CD4-positive, alpha-beta T cell treated with Interleukin-15 for 4 hours (primary cell): ENCODE measurements at regions not wholly inside any gene's neighbourhood (a gene's known extent, or its start where the extent isn't known, plus 50 kb on each side); places are given as distances from the start of the nearest gene placed in this dataset.
"Not testable (repeated sequence)": the region's sequence is repeated elsewhere in the genome, so short reads cannot be mapped to it uniquely, and the experiment has no call there.

ENCODE experiments used
- DNase-seq: peaks from one replicate; pipeline ENCODE4 v3.0.0-alpha.2; 2020; ENCODE audit warnings: low spot score

DNA sequence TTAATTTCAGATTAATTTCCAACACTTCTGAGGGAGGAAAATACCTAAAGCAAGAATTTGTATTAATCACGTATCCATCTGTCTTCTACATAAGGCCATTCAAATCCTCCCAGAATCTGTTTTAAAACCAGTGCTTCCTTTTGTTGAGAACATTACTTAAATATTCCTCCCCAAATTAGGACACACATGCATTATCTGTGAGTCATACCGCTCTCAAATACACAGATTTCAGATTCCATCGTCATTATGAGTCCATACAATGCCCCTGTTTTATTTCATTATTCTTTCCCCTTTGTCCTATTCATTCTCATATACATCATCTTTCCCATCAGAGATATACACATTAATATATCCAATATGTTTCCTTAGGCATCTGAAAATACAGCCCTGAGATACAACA lies 57.3 kb upstream of the PRSS12 start:
- no peak for DNase-seq

DNA sequence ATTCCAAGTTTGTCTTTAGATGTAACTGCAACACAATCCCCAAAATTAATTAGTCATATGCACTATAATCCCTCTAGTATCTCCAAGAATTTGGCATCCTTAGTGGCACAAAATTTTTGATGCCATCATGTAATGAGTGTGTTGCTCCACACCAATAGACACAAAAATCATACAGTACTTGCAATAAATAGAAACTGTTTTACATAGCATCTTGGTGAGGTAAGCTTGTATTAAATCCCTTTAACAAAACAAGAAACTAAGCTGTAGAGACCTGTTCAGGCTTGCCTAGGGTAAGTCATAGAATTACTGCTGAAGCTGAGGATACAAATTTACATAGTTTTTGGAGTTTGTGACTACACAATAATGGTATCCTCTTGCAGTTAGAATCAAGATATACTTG lies 64.5 kb upstream of the PRSS12 start:
- DNase-seq, result no peak

DNA sequence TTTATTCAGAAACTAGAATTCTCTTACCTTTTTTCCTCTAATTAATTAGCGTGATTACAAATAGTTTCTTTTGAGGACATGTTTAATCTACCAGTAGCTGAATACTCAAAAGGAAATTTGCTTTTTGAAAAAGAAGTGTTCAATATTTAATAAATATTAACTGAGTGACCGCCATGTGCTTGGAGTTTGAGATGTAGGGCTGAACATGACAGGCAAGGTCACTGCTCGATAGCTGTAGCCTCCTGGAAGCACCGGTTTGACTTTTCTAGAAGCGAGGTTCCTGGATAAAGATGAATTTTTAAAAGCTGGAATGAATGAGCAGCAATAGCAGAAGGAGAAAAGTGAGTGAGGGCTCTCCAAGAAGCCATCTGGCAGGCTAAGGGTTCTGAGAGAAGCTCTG lies 65.0 kb upstream of the PRSS12 start:
- DNase-seq, result not testable (repeated sequence)

DNA sequence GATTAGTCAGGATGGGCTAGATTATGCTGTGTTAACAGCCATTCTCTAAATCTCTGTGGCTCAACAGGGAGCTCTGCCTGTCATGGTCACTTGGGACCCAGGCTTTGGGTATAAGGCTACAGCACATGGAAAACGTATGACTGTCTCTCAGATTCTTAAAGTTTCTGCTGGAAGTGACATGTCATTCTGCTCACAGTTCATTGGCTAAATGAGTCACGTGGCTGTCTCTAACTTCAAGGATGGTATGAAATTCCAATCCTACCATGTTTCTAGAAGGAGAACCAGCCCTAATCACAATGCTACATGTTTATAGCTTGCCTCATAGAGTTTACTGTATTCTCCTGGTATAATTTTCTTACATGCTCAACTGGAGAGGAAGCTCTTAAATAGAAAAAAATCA lies 65.6 kb upstream of the PRSS12 start:
- DNase-seq, result not testable (repeated sequence)

DNA sequence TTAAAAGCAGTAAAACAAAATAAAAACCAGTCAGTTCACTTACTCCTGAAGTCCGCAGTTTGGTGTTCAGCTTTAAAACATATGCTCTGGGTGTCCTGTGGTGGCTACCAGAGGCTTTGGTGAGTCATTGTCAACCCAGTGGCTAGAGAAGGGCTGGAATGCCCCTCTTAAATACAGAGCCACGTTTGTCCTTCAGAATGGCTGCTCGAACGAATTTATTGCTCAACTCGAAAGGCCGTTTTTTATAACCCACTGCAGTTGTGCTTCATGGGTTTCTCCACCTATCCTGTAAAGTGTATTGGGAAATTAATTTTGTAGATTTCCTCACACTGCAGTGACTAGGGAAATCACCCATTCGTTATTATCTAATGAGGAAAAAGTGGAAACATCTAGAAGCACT lies 66.8 kb upstream of the PRSS12 start:
- not testable (repeated sequence) for DNase-seq

DNA sequence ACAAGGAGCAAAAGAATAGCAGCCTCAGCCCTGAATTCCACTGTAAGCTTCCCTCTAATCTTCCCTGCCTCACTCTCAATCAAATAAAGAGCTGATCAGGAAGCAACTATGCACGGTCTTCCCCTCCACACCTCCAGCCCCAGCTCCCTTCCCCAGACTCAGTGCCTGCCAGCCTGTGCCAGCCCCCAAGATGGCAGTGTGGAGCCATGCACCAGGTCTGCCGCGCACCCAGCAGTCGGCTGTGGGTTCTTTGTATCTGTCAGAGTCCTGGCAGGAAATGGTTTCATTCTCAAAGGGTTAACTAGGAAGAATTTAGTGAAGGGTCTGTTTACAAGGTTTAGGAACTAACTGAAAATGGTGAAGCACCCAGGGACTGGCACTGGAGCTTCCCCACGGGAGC lies 71.3 kb upstream of the PRSS12 start:
- peak; percentile 3 for DNase-seq

DNA sequence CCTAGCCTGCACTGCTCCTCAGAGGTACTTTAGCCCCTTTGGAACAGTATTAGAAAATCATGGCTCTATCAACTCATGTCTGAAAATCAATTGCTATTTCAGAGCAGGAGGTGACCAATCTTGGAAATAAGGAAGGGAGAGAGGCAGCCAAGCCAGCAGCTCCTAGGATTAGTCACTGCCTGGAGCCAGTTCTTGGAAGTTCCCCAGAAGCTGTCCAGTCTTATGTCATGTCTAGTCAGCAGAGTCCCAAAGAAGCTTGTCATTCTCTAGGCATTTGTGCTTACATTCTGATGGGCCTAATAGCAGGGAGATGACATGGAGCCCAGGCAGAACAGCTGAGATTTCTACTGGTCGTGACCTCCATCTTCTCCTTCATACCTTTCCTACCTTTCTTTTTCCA lies 76.1 kb upstream of the PRSS12 start:
- DNase-seq, result not testable (repeated sequence)

DNA sequence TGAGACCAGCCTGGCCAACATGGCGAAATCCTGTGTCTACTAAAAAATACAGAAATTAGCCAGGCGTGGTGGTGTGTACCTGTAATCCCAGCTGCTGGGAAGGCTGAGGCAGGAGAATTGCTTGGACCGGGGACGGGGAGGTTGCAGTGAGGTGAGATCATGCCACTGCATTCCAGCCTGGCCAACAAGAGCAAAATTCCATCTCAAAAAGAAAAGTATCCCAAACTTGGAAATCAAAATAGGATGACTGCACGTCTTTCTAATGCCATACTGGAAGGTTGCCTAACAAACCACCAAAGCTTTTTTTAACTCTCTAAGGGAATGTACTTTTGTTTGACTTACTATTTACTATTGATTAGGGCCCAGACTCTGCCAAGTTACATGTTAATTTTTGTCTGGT lies 79.6 kb upstream of the PRSS12 start:
- not testable (repeated sequence) for DNase-seq

DNA sequence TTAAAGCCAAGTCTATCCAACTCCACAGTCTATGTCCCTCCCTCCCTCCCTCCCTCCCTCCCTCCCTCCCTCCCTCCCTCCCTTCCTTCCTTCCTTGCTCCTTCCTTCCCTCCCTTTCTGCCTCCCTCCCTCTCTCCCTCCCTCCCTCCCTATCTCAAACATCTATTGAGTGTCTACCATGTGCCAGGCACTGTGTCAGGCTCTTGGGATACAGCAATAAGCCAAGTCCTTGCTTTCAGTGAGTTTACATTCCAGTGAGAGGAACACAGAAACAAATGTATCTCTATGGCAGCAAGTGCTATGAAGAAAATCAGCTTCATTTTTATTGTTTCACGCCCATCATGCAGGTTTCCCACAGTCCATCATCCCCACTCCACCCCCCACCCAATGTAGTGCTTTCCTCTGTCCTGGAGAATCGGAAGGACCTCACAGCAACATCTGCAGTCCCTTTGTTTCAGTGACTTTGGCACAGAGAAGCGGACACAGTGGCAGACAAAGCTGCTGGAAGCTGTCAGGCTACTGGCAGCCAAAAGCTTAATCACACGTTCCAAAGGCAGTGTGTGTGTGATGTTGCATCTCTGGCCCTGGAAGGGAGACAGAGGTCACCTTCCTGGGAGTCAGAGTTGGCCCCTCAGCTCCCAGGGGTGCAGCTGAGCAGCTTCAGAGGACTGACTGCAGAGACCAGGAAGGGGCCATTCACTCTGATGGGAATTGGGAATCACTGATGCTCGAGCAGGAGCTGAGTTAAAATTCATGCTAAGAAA lies 81.0 kb upstream of the PRSS12 start:
- DNase-seq, result not testable (repeated sequence)

DNA sequence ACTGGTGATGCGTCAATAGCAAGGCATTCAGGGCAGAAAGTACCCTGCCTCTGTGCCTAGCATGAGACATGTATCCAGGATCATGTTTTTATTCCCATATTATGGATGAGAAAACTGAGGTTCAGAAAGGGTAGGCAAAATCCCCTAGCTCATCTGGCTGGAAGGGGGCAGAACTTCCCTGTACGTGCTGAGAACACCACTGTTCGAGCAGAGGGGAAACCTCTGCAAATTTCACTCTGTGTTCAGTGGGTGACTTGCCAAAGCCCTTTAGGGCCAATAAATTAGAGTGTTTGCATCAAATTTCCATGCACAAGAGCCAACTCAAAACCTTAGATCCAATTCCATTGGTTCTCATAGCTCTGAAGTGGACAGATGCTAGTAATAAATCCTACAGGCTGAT lies 82.6 kb upstream of the PRSS12 start:
- DNase-seq, result not testable (repeated sequence)

DNA sequence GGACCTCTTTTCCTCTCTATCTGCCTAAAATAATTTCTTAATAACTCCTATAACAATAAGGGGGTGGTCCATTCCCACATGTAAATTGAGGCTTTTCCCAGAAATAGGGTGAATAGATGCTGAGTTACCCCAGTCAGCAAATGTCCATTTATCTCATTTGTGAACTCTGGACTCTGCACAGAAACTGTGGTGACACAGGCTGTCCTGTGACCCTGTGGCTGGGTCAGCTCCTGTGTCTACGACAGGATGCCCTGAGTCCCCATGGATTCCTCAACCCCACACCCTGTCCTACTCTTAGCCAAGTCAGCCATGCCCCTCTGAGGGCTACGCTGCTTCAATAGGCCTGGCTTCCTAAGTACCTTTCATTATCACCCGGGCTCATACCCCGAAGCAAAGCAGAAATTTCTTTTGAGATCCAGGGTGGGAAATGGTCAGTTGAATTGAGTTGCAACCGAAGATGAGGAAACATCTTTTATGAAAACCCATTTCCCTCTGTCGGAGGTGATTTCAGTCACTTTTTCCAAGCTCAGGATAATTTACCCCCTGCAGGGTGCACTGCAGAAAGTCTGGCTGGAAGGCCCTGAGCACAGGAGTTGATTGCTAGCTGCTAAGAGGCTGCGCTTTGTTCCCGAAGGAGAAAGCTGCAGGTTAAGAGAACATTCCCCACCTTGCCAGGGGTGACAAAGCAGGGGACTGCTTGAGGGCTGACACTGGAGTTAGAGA lies 89.5 kb upstream of the PRSS12 start:
- DNase-seq, result not testable (repeated sequence)

DNA sequence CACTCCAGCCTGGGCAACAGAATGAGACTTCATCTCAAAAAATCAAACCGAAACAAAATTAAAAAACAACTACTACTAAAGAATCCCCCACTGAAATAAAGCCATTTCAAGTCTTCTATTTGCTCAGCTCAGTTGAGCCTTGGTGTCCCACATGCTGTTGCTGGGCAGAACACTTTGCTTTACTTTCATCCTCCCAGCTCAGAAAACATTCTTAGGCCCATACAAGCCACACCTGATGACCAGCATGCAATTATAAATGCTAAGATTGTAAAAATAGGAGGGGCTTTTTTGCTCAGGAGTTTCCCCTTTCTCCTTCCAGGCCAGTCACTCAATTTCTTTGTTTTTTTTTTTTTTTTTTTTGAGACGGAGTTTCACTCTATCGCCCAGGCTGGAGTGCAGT lies 94.6 kb upstream of the PRSS12 start:
- not testable (repeated sequence) for DNase-seq

DNA sequence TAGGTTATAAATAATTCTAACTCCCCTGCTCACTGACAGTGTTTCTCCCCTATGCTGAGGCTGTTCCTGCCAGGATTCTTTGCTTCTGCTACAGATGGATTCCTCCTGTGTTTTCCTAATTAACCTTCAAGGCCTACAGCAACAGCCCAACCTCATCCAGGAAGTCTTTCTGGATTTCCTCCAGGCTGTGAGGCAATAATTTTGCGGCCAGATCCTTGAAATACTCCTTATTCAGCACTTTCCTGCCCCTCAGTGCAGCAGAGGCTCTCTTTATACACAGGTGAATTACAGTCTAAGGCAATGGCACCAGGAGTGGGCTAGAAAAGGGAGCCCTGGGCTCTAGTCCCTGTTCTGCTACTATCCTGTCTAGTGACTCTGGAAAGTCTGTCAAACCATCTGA lies 102.1 kb upstream of the PRSS12 start:
- DNase-seq, result not testable (repeated sequence)

DNA sequence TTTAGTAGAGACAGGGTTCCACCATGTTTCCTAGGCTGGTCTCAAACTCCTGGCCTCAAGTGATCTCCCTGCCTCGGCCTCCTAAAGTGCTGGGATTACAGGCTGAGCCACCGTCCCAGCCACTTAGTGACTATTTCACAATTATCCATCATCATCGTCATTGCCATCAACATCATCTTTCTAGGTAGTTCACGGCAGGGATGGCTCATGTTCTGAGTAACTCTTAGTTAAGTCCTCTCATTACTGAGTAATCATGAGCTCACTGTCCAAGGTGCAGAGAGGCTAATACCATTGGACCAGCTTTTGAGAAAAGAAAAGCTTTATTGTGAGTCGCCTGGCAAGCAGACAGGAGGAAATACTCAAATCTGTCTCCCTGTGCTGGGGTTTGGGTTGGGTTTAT lies 108.6 kb upstream of the PRSS12 start:
- DNase-seq, result not testable (repeated sequence)

DNA sequence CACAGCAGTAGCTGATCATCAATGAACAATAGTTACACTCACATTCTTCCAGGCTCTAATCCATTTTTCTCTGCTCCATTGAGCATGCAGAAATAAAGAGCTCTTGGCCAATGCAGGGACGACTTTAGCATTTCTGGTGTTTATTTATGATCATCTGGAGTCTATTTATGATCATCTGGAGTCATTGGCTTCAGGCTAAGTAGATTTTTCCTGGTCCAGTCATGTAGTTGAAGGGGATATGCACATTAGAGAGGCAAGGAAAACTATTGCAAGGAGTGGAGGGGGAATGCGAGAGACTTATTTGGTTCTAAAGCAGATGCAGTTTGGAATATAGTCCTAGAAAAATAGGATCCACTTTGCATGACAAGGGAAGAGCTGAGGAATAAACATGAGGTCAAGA lies 113.0 kb upstream of the PRSS12 start:
- DNase-seq, result not testable (repeated sequence)

DNA sequence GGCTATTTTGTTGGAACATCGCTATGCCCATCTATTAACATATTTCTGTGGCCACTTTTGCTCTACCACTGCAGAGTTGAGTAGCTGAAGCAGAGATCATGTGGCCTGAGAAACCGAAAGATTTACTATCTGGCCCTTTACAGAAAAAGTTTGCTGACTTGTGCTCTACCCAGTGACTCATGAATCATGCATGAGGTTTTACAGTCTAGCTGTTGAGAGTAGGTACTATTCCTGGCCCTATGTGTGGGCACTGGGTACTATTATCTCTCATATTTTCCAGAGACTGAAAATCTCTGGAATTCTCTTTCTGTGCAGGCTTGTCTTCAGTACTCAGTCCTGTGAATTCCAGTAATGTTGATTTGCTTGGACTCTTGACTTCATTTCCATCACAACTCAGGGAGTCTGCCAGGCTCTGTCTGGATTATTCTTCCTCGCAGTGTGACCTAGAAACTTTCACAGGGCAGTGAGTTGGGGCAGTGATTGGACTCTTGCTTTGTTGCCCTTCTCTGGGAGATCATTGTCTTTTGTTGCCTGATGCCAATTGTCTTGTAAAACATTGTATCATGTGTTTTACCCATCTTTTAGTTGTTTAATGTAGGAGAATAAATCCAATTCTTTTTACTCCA lies 121.3 kb upstream of the PRSS12 start:
- DNase-seq, result not testable (repeated sequence)

DNA sequence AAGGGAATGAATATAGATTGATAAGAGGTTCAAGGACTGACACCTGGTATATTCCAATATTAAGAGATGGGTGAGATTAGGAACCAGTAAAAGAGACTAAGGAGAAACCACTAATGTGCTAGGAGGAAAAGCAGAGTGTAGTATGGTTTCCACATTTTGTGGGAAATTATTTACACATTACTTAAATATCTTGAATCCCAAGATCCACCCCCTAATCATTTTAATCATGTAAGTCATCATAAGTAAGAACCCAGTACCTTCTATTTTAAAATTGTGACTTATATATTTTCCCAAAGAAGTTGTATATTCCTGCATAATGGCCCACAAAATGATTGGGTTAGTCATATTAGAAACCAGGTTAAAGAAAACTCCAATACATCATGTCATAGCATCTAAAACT lies 122.0 kb upstream of the PRSS12 start:
- DNase-seq, result not testable (repeated sequence)

DNA sequence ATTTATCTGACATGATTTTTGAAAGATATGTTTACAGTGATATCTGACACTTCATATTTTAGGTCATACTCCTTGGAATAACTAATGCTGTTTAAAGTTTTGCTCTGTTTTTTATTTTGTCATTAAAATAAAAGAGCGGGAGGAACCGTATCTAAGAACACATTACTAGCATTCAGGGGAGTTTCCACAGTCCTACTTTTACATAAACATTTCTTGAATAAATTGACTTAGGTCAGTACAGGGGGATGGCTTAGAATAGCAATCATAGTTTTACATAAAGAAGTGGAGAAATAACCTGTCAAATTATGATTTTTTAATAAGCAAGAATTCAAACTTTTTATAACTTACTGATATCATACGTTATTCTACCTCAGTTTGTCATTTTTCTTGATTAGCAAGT lies 123.1 kb upstream of the PRSS12 start:
- DNase-seq, result not testable (repeated sequence)

DNA sequence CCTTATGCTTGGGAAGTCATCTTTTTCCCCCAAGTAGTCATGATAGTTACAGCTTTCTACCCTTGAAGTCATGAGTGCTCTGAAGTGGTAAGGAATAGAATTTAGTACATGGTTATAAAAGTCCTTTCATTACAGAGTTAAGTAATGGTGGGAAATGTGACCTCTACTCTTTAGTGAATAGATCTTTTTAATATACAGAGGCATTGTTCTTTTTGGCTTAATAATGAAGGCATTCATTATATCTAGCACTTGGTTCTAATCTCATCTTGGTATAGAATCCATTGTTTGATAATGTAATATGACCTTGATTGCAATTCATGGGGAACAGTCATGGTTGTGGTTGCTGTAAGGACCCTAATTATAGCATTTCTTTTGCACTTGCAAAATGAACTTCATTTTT lies 125.0 kb upstream of the PRSS12 start:
- DNase-seq, result not testable (repeated sequence)

DNA sequence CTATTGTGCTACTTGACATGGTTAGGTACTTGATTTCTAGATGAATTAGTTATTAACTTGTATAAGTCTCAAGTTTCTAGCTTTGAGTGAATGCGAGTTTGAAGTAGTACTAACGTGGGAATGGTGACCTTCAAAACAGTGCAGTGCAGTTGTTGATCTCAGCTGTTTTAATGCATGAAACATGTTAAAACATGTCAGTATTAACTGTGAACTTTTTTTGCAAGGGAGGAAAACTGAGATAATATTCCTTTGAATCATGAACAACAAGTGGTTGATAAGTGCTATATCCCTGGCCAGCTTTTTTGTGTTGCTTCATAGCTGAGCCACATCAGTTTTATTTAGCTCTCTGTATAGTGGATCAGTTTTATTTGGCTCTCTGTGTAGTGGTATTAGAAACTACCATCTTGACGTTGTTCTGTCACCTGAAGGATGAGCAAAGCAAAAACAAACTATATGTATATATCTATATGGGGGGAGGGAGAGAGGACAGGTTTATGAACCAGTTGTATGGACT lies 133.1 kb upstream of the PRSS12 start:
- not testable (repeated sequence) for DNase-seq

DNA sequence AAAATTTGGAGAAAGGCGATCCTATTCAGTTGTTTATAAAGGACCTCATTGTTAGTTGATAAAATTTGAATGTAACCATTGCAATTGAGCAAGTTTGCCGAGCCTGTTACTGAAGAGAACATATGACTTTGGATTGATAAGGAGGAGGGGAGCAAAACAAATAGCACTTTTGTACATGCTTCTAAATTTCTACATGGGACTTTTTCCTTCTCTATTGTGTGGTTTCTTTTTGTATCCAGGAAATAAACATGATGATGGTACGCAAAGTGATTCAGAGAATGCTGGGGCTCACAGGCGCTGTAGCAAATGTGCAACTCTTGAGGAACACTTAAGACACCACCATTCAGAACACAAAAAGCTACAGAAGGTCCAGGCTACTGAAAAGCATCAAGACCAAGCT lies 140.2 kb upstream of the PRSS12 start:
- DNase-seq, result not testable (repeated sequence)

DNA sequence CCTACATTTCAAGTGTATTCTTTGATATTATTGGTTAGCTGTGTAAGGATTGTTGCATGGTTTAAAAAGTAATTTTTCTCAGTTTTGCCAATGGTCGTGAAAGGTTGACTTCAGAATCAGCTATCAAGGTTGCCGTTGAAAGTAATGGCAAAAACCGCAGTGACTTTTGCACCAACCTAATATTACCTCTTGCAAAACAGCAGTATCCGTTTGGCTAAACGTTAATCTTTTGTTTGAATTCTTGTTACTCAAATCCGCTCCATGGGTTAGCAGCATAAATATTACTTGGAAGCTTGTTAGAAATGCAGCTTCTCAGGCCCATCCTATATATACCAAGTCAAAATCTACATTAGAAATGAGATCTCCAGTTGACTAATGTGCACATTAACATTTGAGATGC lies 141.6 kb upstream of the PRSS12 start:
- DNase-seq, result not testable (repeated sequence)

DNA sequence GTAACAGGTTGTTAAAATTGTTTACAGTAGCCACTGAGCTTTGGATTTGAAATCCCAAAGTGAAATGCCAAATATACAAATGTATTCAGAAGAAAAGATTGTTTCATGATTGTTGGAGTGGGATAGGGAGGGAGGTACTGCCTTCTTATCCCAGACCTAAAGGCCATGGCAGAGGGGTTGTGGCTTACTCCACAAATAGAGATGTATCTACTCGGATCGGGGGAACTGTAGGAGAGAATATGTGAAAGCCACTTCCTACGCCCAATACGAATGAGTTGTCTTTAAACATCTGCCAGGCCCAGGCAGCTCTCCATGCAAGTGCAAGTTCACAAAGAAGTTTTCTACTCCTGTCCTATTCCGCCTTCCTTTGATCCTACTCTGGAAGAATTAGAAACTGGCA lies 150.2 kb upstream of the PRSS12 start:
- not testable (repeated sequence) for DNase-seq
